ENCODE measurements at regions not wholly inside any gene's neighbourhood (a gene's known extent, or its start where the extent isn't known, plus 50 kb on each side); places are given as distances from the start of the nearest gene placed in this dataset.

- DNase-seq (ENCODE audit: low spot score): no peak
- in situ Hi-C loops (cut with MboI; ENCODE audit: low sequenced_read_pairs, unreplicated experiment): no loop called here
- no peak for TF ChIP-seq CTCF (IDR thresholded peaks at IDR 0.05; ENCODE audit: borderline replicate concordance, control extremely low read depth, extremely low read depth, insufficient read depth, missing control alignments)
Observed at GRCh38 chr5:9977070-9977469, 272.6 kb downstream of the ATPSCKMT start.

- in situ Hi-C loops (cut with MboI; ENCODE audit: low sequenced_read_pairs, unreplicated experiment): no loop called here
- TF ChIP-seq CTCF (IDR thresholded peaks at IDR 0.05; ENCODE audit: borderline replicate concordance, control extremely low read depth, extremely low read depth, insufficient read depth, missing control alignments): no peak
Observed at GRCh38 chr5:9976621-9977020, 273.1 kb downstream of the ATPSCKMT start.

GRCh38 chr5:9972059-9972458 lies 277.6 kb downstream of the ATPSCKMT start:
- TF ChIP-seq CTCF (IDR thresholded peaks at IDR 0.05; ENCODE audit: borderline replicate concordance, control extremely low read depth, extremely low read depth, insufficient read depth, missing control alignments): no peak
- DNase-seq (ENCODE audit: low spot score): no peak
- in situ Hi-C loops (cut with MboI; ENCODE audit: low sequenced_read_pairs, unreplicated experiment): no loop called here

More at GRCh38 chr5:9976621-9977020, 273.1 kb downstream of the ATPSCKMT start:
- no peak for DNase-seq (ENCODE audit: low spot score)

GRCh38 chr5:9971301-9971700 lies 278.4 kb downstream of the ATPSCKMT start:
- no peak for DNase-seq (ENCODE audit: low spot score)
- in situ Hi-C loops (cut with MboI; ENCODE audit: low sequenced_read_pairs, unreplicated experiment): no loop called here
- TF ChIP-seq CTCF (IDR thresholded peaks at IDR 0.05; ENCODE audit: borderline replicate concordance, control extremely low read depth, extremely low read depth, insufficient read depth, missing control alignments): no peak

GRCh38 chr5:9958914-9959313 lies 290.8 kb downstream of the ATPSCKMT start:
- no peak for TF ChIP-seq CTCF (IDR thresholded peaks at IDR 0.05; ENCODE audit: borderline replicate concordance, control extremely low read depth, extremely low read depth, insufficient read depth, missing control alignments)
- in situ Hi-C loops (cut with MboI; ENCODE audit: low sequenced_read_pairs, unreplicated experiment): no loop called here
- no peak for DNase-seq (ENCODE audit: low spot score)

- in situ Hi-C loops (cut with MboI; ENCODE audit: low sequenced_read_pairs, unreplicated experiment): no loop called here
- DNase-seq (ENCODE audit: low spot score): no peak
- no peak for TF ChIP-seq CTCF (IDR thresholded peaks at IDR 0.05; ENCODE audit: borderline replicate concordance, control extremely low read depth, extremely low read depth, insufficient read depth, missing control alignments)
Observed at GRCh38 chr5:9957214-9957613, 292.5 kb downstream of the ATPSCKMT start.

- no peak for TF ChIP-seq CTCF (IDR thresholded peaks at IDR 0.05; ENCODE audit: borderline replicate concordance, control extremely low read depth, extremely low read depth, insufficient read depth, missing control alignments)
- DNase-seq (ENCODE audit: low spot score): no peak
- in situ Hi-C loops (cut with MboI; ENCODE audit: low sequenced_read_pairs, unreplicated experiment): no loop called here
Observed at GRCh38 chr5:9956725-9957124, 293.0 kb downstream of the ATPSCKMT start.
